BJ (cell line): ENCODE measurements at regions not wholly inside any gene's neighbourhood (a gene's known extent, or its start where the extent isn't known, plus 50 kb on each side); places are given as distances from the start of the nearest gene placed in this dataset.

Source experiments
- CTCF ChIA-PET: fragments of 350-600 bp; formaldehyde crosslinking; extraction: SDS; loops from one replicate; lab custom pipeline; 2021; ENCODE audit warnings: antibody characterized with exemption, inconsistent platforms; lab: Yijun Ruan, JAX
- POLR2A ChIA-PET: fragments of 300-600 bp; sonication (Branson Sonifier 250); formaldehyde crosslinking; extraction: SDS; loops from one replicate; lab custom pipeline; 2021; ENCODE audit warnings: antibody characterized with exemption; lab: Charles Lee
- DNase-seq: peaks from one replicate; pipeline ENCODE4 v3.0.0-alpha.2; 2011; ENCODE audit warnings: low read depth
- H3K27me3 ChIP-seq: 2 replicates; pipeline ENCODE4 v1.6.0; 2011; ENCODE audit warnings: low read length; ENCODE audit not compliant: control insufficient read depth, insufficient read depth
- H3K36me3 ChIP-seq: 2 replicates; pipeline ENCODE4 v1.5.1; 2011; ENCODE audit warnings: low read length; ENCODE audit not compliant: control insufficient read depth, insufficient read depth
- H3K4me3 ChIP-seq: 2 replicates; pipeline ENCODE4 v1.5.1; 2011; ENCODE audit warnings: low read depth, mild to moderate bottlenecking, control low read depth, low read length
- CTCF ChIP-seq: IDR thresholded peaks from 2 replicates; pipeline ENCODE4 v1.5.1; 2011; ENCODE audit warnings: low read depth, mild to moderate bottlenecking, control low read depth, inconsistent platforms, low read length, moderate library complexity; ENCODE audit not compliant: insufficient read depth

- TF ChIP-seq CTCF = no peak
- ChIA-PET POLR2A (no interaction called here), CTCF (interaction anchor here (0.9 kb wide), 1 partner anchor 10 kb away, joined by 6 read pairs; no protein-coding TSS in a partner anchor)
- DNase-seq = no peak
- no peaks in the 10 kb centered on the region; the same call in 1 of the 2 replicates for H3K27me3 ChIP-seq
- no peaks in the 10 kb centered on the region for H3K36me3 ChIP-seq
- H3K4me3 ChIP-seq = no peak overlapping the region
Observed at GRCh38 chr15:77811270-77811669, 178.6 kb upstream of the LINGO1 start.

- H3K36me3 ChIP-seq = no peaks in the 10 kb centered on the region
- POLR2A ChIA-PET = no interaction called here
- no peak for DNase-seq
- no peak overlapping the region for H3K4me3 ChIP-seq
- CTCF ChIA-PET = interaction anchor here (0.9 kb wide), 1 partner anchor 11 kb away, joined by 6 read pairs; no protein-coding TSS in a partner anchor
- no peak for TF ChIP-seq CTCF
- H3K27me3 ChIP-seq = no peaks in the 10 kb centered on the region; the same call in 1 of the 2 replicates
Observed at GRCh38 chr15:77810130-77810571, 177.4 kb upstream of the LINGO1 start.

GRCh38 chr15:77808581-77809177 is 176.0 kb upstream of the LINGO1 start:
- no peak for TF ChIP-seq CTCF
- Histone ChIP-seq H3K36me3 (no peaks in the 10 kb centered on the region), H3K27me3 (peaks cover 2% of the 10 kb centered on the region; the same call in 1 of the 2 replicates), H3K4me3 (no peak overlapping the region)
- CTCF ChIA-PET = interaction anchor here (1.0 kb wide), 1 partner anchor 12 kb away, joined by 3 read pairs; no protein-coding TSS in a partner anchor
- POLR2A ChIA-PET = no interaction called here
- no peak for DNase-seq

- ChIA-PET CTCF (interaction anchor here (0.6 to 1.0 kb wide), 3 partner anchors 10 to 32 kb away, joined by 3 read pairs; no protein-coding TSS in a partner anchor), POLR2A (no interaction called here)
- no peak for DNase-seq
- Histone ChIP-seq H3K27me3 (peaks cover 2% of the 10 kb centered on the region; the same call in 1 of the 2 replicates), H3K4me3 (no peak overlapping the region), H3K36me3 (no peaks in the 10 kb centered on the region)
- no peak for TF ChIP-seq CTCF
Observed at GRCh38 chr15:77808075-77808474, 175.4 kb upstream of the LINGO1 start.

GRCh38 chr15:77807611-77808010 is 174.9 kb upstream of the LINGO1 start:
- POLR2A ChIA-PET = no interaction called here
- Histone ChIP-seq H3K27me3 (peaks cover 2% of the 10 kb centered on the region; the same call in 1 of the 2 replicates), H3K4me3 (no peak overlapping the region), H3K36me3 (no peaks in the 10 kb centered on the region)
- TF ChIP-seq CTCF = no peak
- CTCF ChIA-PET = interaction anchor here (0.6 to 1.1 kb wide), 3 partner anchors 9 to 31 kb away, joined by 3 read pairs; no protein-coding TSS in a partner anchor
- DNase-seq = no peak
